ENCODE measurements at regions not wholly inside any gene's neighbourhood (a gene's known extent, or its start where the extent isn't known, plus 50 kb on each side); places are given as distances from the start of the nearest gene placed in this dataset.
"Not testable (repeated sequence)": the region's sequence is repeated elsewhere in the genome, so short reads cannot be mapped to it uniquely, and the experiment has no call there.

DNA sequence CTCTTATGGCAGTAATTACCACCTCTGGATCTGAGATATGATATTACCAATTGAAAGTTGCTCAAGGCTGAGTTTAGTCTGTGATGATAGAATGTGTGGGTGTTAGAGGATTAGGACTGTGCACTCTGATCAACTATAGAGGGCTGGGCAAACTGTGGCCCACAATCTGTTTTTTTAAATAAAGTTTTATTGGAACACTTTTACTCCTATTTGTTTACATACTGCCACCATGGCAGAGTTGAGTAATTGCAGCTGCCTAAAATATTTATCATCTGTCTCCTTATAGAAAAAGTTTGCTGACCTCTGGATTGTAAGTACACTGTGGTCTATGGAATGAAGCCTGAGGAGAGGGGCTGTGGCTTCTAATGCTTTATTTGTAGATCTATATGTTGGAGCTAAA, 71.5 kb upstream of the N4BP1 start:
- H3K4me1 ChIP-seq, result no peaks in the 10 kb centered on the region
- no peaks in the 10 kb centered on the region for H3K36me3 ChIP-seq
- peaks cover 0 to 10% (median 0%) of the 10 kb centered on the region in 4 donors for H3K27me3 ChIP-seq
- TF ChIP-seq CTCF (IDR thresholded peaks at IDR 0.05), result no peak
- H3K27ac ChIP-seq, result no peak overlapping the region
- intact Hi-C loops (cut with DNase I), result no loop called here
- no peak for DNase-seq
- no peak overlapping the region for H3K4me3 ChIP-seq
- no peaks in the 10 kb centered on the region for H3K9me3 ChIP-seq

GRCh38 chr16:48680881-48681280, 70.9 kb upstream of the N4BP1 start:
- no peak overlapping the region for H3K4me3 ChIP-seq
- 69 to 79% methylated on average over 3 of the region's 3 CpGs for WGBS, 2 donors
- H3K9me3 ChIP-seq, result no peaks in the 10 kb centered on the region
- H3K4me1 ChIP-seq, result no peaks in the 10 kb centered on the region
- DNase-seq, result no peak
- peaks cover 0 to 10% (median 0%) of the 10 kb centered on the region in 4 donors for H3K27me3 ChIP-seq
- no peaks in the 10 kb centered on the region for H3K36me3 ChIP-seq
- no peak for TF ChIP-seq CTCF (IDR thresholded peaks at IDR 0.05)
- TF ChIP-seq POLR2A (IDR thresholded peaks at IDR 0.05), result no peak
- no peak overlapping the region for H3K27ac ChIP-seq
- intact Hi-C loops (cut with DNase I), result no loop called here

DNA sequence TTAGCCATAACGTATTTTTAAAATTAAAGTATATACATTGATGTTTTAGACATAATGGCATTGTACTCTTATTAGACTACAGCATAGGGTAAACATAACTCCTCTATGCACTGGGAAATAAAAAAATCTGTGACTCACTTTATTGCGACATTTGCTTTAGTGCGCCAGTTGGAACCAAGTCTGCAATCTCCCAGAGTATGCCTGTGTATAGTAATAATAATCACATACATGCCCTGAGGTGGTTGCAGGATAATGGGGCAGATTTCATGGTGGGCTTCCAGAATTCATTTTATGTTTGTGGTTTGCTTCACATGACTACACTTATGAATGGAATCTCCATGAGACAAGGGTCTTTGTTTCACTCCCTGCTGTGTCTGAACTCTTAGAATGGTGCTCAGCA, 66.9 kb upstream of the N4BP1 start:
- no peak for DNase-seq
- intact Hi-C loops (cut with DNase I), result no loop called here
- Histone ChIP-seq H3K9me3 (peaks cover 0 to 7% (median 0%) of the 10 kb centered on the region in 3 donors), H3K36me3 (no peaks in the 10 kb centered on the region), H3K4me3 (no peak overlapping the region), H3K4me1 (no peaks in the 10 kb centered on the region), H3K27ac (no peak overlapping the region), H3K27me3 (peaks cover 0 to 10% (median 0%) of the 10 kb centered on the region in 4 donors)
- TF ChIP-seq POLR2A (IDR thresholded peaks at IDR 0.05), result no peak
- no peak for TF ChIP-seq CTCF (IDR thresholded peaks at IDR 0.05)
- WGBS, 2 donors, result 61 to 70% methylated on average over 3 of the region's 3 CpGs

GRCh38 chr16:48668184-48668583, 58.2 kb upstream of the N4BP1 start:
- H3K27me3 ChIP-seq; H3K9me3 ChIP-seq; intact Hi-C loops (cut with DNase I); H3K4me1 ChIP-seq; H3K27ac ChIP-seq; H3K4me3 ChIP-seq; DNase-seq; H3K36me3 ChIP-seq: not testable (repeated sequence)
- WGBS, 2 donors, result 50 to 92% methylated on average over 2 of the region's 8 CpGs

DNA sequence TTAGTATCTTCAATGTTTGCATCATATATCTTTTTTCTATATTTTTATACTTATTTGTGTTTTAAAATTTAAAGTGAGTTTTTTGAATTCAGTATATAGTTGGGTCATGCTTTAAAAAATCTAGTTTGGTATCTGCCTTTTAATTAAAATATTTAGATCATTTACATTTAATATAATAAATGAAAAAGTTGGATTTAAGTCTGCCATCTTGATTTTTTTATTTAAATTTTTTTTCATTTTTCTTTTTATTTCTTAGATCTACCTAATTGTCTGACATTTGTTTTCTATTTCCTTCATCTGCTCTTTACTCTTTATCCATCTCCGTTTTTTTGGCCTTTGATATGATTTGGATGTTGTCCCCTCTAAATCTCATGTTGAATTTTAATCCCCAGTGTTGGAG, 50.0 kb upstream of the N4BP1 start:
- H3K27me3 ChIP-seq, result no peaks in the 10 kb centered on the region
- no peak overlapping the region for H3K4me3 ChIP-seq
- intact Hi-C loops (cut with DNase I), result no loop called here
- no peak overlapping the region for H3K27ac ChIP-seq
- H3K36me3 ChIP-seq, result no peaks in the 10 kb centered on the region
- no peaks in the 10 kb centered on the region for H3K4me1 ChIP-seq
- H3K9me3 ChIP-seq, result peaks cover 0 to 30% (median 11%) of the 10 kb centered on the region in 3 donors
- 71 to 77% methylated on average over 1 of the region's 1 CpG for WGBS, 2 donors
- TF ChIP-seq CTCF (IDR thresholded peaks at IDR 0.05) (no peak), POLR2A (IDR thresholded peaks at IDR 0.05) (no peak)
- DNase-seq, result no peak

Small RNA genes lying in the stretch of these regions (small RNA-seq; reads per million reads assigned to genes)
- gene AC023827.1 (0 reads per million in 4 donors), gene MTND4LP25 (0 reads per million in 4 donors), gene RNU6-257P (0 to 0.15 (median 0) reads per million in 4 donors)

All from esophagus squamous epithelium (tissue), 5 donors.